K562 (cell line): ENCODE measurements at regions not wholly inside any gene's neighbourhood (a gene's known extent, or its start where the extent isn't known, plus 50 kb on each side); places are given as distances from the start of the nearest gene placed in this dataset.

Experiments used
- CREB1 ChIP-seq, 2 experiments: sonication (generic) in 1 of 2; formaldehyde crosslinking in 1 of 2; IDR thresholded peaks; 2 replicates each; pipeline versions ENCODE4 v1.6.1 to v1.8.0; 2012 to 2022; ENCODE audit warnings: inconsistent platforms in 1 of 2, mild to moderate bottlenecking in 1 of 2, missing genetic modification reagents in 1 of 2, moderate library complexity in 1 of 2
- E2F6 ChIP-seq, 2 experiments: IDR thresholded peaks; 2 replicates each; pipeline ENCODE4 v1.6.1; 2011; ENCODE audit warnings: borderline replicate concordance in 1 of 2, control low read depth in 1 of 2, low read depth in 1 of 2, low read length in 1 of 2, mild to moderate bottlenecking in 1 of 2, mixed read lengths in 1 of 2, moderate library complexity in 1 of 2; ENCODE audit not compliant: insufficient read depth in 1 of 2, insufficient read length in 1 of 2, poor library complexity in 1 of 2, severe bottlenecking in 1 of 2; ENCODE audit errors: extremely low read depth in 1 of 2
- HIVEP1 ChIP-seq: fragments of 250-450 bp; sonication (Bioruptor Pico); IDR thresholded peaks from 2 replicates; pipeline ENCODE4 v1.4.0; 2020; ENCODE audit warnings: mild to moderate bottlenecking
- UBTF ChIP-seq, 2 experiments: IDR thresholded peaks; 2 replicates each; pipeline ENCODE4 v1.6.1; 2012; ENCODE audit warnings: improper control_type of control experiment in 2 of 2, low read depth in 2 of 2, low read length in 2 of 2, borderline replicate concordance in 1 of 2
- ZBTB49 ChIP-seq: sonication (generic); formaldehyde crosslinking; IDR thresholded peaks from 2 replicates; pipeline ENCODE4 v1.8.0; 2022; ENCODE audit warnings: missing genetic modification reagents, mild to moderate bottlenecking, borderline replicate concordance
- ZNF280B ChIP-seq: fragments of 250-450 bp; sonication (Bioruptor Pico); IDR thresholded peaks from 2 replicates; pipeline ENCODE4 v1.5.1; 2021; ENCODE audit warnings: mild to moderate bottlenecking

GRCh38 chr22:27644566-27644965 lies 157.0 kb downstream of the MN1 start:
- no peak for TF ChIP-seq ZNF280B (CRISPR knock-in tag)
- no peak for TF ChIP-seq E2F6 (IDR thresholded peaks at IDR 0.05; ENCODE audit: borderline replicate concordance in 1 of 2, extremely low read depth in 1 of 2, insufficient read depth in 1 of 2, insufficient read length in 1 of 2, low read depth in 1 of 2, low read length in 1 of 2, poor library complexity in 1 of 2, severe bottlenecking in 1 of 2)
- TF ChIP-seq HIVEP1 (CRISPR knock-in tag), result no peak
- TF ChIP-seq CREB1 (IDR thresholded peaks at IDR 0.05), result no peak
- no peak for TF ChIP-seq CREB1 (CRISPR knock-in tag; IDR thresholded peaks at IDR 0.05)
- TF ChIP-seq ZBTB49, result no peak
- no peak for TF ChIP-seq UBTF (IDR thresholded peaks at IDR 0.05; ENCODE audit: borderline replicate concordance in 1 of 2, low read depth in 2 of 2, low read length in 2 of 2)
